Mesodermal cell (in vitro differentiated cells): ENCODE measurements at regions not wholly inside any gene's neighbourhood (a gene's known extent, or its start where the extent isn't known, plus 50 kb on each side); places are given as distances from the start of the nearest gene placed in this dataset.

ENCODE experiments used
- H3K27ac ChIP-seq: 2 replicates; pipeline ENCODE4 v1.7.0; 2013; ENCODE audit warnings: mild to moderate bottlenecking, low read depth, low read length, moderate library complexity; ENCODE audit not compliant: severe bottlenecking
- H3K36me3 ChIP-seq: 2 replicates; pipeline ENCODE4 v1.7.1; 2013; ENCODE audit warnings: mild to moderate bottlenecking, low read length, moderate library complexity; ENCODE audit not compliant: control insufficient read depth, insufficient read depth
- H3K4me1 ChIP-seq: one replicate; pipeline ENCODE4 v1.7.1; 2013; ENCODE audit warnings: mild to moderate bottlenecking, low read length; ENCODE audit not compliant: insufficient read depth, control insufficient read depth, poor library complexity, severe bottlenecking
- H3K4me3 ChIP-seq: 2 replicates; pipeline ENCODE4 v1.7.0; 2013; ENCODE audit warnings: low read length, control low read depth, mild to moderate bottlenecking; ENCODE audit not compliant: insufficient read depth, poor library complexity, severe bottlenecking; ENCODE audit errors: extremely low read depth
- H3K9me3 ChIP-seq: 2 replicates; pipeline ENCODE4 v1.7.1; 2013; ENCODE audit warnings: mild to moderate bottlenecking, low read length, moderate library complexity; ENCODE audit not compliant: control insufficient read depth
- WGBS, 2 experiments: methylation state at CpG; one replicate each; pipeline ENCODE4 v1.1.5; 2013; ENCODE audit warnings: missing lambda C conversion rate in 2 of 2; ENCODE audit not compliant: insufficient coverage in 2 of 2; 5-methylcytosine and 5-hydroxymethylcytosine counted together

DNA sequence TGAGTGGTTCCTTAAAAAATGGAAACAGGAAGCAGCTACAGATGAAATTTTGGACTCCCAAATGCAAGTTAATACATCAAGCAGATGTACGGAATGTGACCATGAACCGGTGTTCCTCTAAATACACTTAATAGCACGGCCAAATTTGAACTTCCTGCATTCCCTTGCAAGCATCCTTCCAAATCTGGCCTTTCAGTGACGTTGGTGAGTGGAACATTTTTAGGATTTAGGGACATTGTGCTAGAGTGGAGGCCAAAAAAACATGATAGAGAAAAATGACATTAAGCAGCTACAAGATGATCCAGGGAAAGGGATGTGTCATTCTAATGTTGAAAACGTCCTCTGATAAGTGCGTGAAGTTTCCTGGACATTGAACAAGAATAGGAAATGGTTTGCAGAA, 62.1 kb downstream of the CTAGE1 start:
- no peaks in the 10 kb centered on the region for H3K36me3 ChIP-seq
- H3K4me3 ChIP-seq = no peak overlapping the region
- WGBS, 2 experiments = 93 to 97% methylated on average over 3 to 6 of the region's 6 CpGs
- H3K27ac ChIP-seq = no peak overlapping the region
- no peaks in the 10 kb centered on the region for H3K9me3 ChIP-seq
- no peaks in the 10 kb centered on the region for H3K4me1 ChIP-seq

DNA sequence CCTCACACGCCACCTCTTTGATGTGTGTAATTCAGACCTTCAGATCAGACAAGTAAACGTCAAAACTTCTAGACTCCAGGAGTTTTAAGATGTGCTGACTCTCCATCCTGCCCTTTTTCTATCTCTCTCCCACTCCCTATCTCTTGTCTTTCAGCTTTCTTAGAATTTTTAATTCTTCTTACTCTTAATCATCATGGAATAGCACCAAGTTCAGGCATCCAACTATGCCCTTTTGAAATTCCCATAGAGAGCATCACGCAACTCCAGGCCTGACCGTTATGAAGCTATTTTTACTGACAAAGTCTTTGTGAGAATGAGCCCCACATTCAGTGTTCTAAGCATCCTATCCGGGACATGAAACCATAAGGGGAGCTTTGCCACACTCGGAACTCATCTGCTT, 62.6 kb downstream of the CTAGE1 start:
- Histone ChIP-seq H3K4me1 (no peaks in the 10 kb centered on the region), H3K9me3 (no peaks in the 10 kb centered on the region), H3K27ac (no peak overlapping the region), H3K36me3 (no peaks in the 10 kb centered on the region), H3K4me3 (no peak overlapping the region)
- WGBS, 2 experiments = 78 to 92% methylated on average over 6 of the region's 6 CpGs

DNA sequence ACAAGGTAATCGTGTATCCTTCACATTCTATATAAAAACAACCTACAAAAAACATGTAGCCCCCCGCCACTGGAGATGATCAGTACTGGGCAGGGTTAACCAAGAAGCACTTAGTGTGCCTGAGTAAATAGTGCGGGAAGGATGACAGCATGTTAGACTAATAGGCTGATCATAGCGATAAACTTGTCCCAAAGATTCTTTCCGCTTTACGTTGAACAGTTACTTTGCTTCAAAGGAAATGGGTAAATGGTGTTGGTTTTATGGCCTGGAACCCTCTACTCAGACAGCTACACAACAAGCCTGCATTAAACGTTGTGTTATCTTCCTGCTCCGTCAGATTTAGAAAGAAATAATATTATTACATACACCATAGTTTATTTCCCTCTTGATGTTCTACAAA, 67.7 kb downstream of the CTAGE1 start:
- H3K4me3 ChIP-seq = no peak overlapping the region
- 83% methylated on average over 1 of the region's 8 CpGs; no CpG with 5 or more reads in 1 of the 2 experiments for WGBS, 2 experiments
- H3K27ac ChIP-seq = peak overlapping the region; percentile 46
- H3K36me3 ChIP-seq = no peaks in the 10 kb centered on the region
- H3K4me1 ChIP-seq = peaks cover 16% of the 10 kb centered on the region
- no peaks in the 10 kb centered on the region for H3K9me3 ChIP-seq

DNA sequence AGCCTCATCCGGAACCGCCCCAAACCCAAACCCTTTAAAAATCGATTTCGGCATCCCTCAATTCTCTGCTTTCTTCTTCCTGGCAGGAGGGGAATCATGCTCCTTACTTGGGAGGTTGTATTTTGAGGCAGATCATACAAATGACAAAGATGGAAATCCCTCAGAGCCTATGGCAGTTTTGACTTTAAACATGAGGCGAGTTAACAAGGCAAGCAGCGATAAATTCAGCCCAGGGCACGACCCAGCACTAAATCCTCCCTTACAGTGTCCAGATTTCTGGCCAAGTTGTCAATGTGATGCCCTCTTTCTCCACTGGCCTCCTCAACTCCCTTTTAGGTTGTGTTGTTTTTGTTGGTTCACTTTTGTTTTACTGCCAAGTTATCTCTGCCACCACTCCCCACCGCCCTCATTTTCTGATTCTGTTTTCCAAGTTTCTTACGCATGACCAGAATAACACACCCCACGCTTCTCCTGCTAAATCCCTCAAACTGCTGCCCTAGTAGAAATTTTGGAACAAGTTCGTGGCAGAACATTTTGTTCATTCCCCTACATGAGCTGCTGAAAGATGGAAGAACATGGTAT, 68.3 kb downstream of the CTAGE1 start:
- no peaks in the 10 kb centered on the region for H3K36me3 ChIP-seq
- peaks cover 16% of the 10 kb centered on the region for H3K4me1 ChIP-seq
- H3K9me3 ChIP-seq = no peaks in the 10 kb centered on the region
- WGBS, 2 experiments = 32 to 52% methylated on average over 9 to 11 of the region's 11 CpGs
- H3K27ac ChIP-seq = peak overlapping the region; percentile 46
- peak overlapping the region; percentile 37 for H3K4me3 ChIP-seq

DNA sequence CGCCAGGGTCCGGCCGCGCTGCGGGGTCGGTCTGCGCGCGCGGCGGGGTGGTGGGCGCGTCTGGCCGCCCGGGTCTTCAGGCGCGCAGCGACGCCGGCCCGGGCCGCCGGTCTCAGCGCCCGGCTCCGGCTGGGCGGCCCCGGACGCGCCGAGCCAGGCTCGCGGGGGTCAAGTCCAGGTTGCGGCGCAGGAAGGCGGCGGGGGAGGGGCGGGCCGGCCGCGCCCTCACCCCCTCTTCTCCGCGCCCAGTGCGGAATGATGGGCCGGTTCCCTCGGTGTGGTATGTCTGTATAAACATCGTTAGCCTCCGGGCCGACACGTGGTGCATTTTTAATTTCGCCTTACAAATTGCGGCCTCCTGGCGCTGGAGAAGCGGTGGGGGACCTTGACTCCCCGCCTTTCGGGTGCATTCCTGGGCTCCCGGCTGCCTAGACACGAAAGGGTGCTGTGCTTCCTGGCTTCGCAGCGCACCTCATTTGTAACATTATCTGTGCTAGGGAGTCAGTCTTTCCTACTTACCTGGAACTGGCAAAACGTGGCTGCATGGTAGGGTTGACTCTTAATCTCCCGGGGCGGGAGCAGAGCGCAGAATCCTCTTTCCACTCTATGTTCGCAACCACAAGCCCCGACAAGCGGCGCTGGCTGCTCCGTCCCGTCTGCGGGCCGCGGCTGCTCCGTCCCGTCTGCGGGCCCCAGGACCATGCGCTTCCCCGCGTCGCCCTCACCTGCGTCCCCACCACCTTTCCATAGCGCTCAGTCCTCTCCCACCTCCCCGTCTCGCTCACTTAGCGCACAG, 69.0 kb downstream of the CTAGE1 start:
- Histone ChIP-seq H3K36me3 (no peaks in the 10 kb centered on the region), H3K27ac (no peak overlapping the region), H3K9me3 (no peaks in the 10 kb centered on the region), H3K4me1 (peaks cover 16% of the 10 kb centered on the region), H3K4me3 (peak overlapping the region; percentile 37)
- 0 to 1% methylated on average over 31 to 68 of the region's 85 CpGs for WGBS, 2 experiments

DNA sequence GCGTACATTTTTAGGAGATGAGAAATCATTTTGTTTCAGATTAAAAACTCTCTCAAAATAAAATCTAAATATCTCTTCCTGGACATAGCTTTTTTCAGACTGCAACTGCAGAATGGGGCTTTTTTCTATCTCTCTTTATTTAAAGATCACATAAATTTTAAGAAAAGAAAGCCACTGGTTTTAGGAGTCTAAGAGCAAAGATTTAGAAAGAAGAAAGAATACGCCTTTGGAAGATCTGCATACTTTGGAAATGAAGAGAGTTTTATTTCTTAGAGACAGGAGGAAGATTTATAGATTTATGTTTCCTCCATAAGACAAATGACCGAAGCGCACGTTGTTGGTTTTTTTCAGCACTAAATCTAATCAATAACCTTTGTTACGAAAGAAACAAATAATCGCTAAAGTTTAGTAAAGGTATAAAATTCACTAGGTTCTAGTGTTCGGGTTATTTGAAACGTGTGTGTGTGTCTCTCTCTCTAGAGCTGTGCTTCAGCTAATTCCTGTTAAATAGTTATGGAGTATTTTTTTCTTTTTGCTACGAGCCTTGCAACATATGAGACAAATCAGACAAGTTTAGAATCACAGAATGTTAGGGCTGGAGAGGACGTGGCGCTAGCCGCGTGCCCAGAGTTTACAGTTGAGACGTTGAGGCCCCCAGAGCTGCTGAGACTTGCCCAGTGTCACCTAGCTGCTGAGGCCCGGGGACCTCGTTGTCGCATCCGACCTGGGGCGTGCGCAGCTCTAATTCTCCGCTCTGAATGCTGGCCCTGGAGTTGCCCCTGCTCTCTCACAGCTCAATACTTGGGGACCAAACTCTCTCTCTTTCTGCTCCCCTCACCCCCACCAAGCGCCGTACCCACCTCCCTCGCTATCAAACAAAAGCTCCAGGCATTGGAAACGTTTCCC, 69.9 kb downstream of the CTAGE1 start:
- 4 to 13% methylated on average over 15 to 17 of the region's 26 CpGs for WGBS, 2 experiments

DNA sequence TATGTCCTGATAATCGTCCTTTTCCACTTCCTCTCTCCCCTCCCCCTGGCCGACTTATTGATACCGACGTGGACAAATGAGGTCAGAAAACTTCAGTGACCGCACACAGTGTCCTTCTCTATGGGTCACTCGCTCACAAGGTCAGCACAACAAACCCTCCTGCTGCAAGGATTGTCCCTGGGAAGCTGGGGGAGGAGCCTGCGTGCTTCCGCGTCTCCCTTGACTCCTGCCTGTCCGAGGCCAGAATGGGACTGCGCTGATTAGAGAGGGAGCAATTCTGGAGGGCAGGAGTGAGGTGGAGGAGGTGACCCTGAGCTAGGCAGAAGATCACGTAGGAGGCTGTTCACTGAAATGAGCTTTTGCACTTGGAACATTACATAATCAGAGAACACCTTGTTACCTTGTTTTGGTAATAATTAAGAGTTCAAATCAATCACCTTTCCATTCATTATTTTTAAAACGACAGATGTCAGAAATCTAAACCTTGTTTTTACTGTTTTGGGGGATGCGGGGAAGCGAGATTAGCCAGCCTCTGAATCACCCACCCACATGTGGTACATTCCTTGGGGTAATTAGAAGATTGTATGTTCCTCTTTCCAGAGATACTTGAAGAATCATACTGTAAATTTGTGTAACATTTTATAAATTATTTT, 70.6 kb downstream of the CTAGE1 start:
- Histone ChIP-seq H3K9me3 (no peaks in the 10 kb centered on the region), H3K36me3 (no peaks in the 10 kb centered on the region), H3K4me1 (peaks cover 16% of the 10 kb centered on the region), H3K27ac (peak overlapping the region; percentile 54), H3K4me3 (no peak overlapping the region)
- WGBS, 2 experiments = 3 to 6% methylated on average over 11 of the region's 15 CpGs

More for the DNA sequence above, 69.9 kb downstream of the CTAGE1 start:
- H3K9me3 ChIP-seq = no peaks in the 10 kb centered on the region
- H3K4me3 ChIP-seq = peak overlapping the region; percentile 37
- no peaks in the 10 kb centered on the region for H3K36me3 ChIP-seq
- peaks cover 16% of the 10 kb centered on the region for H3K4me1 ChIP-seq
- H3K27ac ChIP-seq = no peak overlapping the region

DNA sequence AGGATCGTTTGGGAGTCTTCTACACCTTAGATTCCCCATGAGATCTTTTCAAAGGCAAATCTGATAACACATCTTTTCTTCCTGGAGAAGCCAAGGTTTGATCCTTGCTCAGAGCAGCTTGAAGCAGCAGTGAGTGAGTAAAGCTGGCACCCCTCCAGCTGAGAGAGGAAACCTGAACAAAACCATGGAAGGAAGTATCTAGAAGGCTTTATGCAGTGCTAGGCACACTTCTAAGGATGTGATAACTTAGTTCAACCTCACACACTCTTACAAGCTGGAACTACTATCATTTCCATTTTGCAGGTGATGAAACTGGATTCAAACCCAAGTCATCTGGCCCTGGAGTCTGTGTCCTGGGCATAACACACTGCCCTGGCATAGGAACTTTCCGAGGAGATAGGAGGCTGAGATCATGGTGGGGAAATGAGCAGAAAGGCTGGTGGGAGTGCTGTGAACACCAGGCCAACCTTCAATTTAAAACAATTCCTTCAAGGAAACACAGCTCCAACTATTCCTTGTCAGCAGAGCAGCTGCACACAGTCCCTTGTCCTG, 71.2 kb downstream of the CTAGE1 start:
- H3K27ac ChIP-seq = peak overlapping the region; percentile 54

DNA sequence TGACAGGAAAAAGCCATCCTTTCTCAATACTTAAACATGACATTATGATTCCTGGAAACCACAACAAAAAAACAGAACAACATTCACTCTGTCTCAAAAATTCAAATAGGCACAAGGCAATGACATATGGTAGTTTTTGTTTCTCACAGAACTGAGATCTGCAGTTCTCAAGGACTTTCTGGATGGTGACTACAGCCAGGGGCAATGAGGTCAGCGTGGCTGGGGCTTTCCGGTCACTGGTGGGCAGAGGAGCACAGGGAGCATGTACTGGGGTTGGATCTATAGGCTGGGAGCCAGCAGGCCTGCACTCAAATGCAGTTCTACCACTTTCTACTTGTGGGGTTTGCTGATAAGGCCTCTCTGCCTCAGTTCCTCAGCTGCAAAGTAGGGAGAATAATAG, 72.0 kb downstream of the CTAGE1 start:
- no peak overlapping the region for H3K27ac ChIP-seq

More for the DNA sequence above, 71.2 kb downstream of the CTAGE1 start:
- no CpG with 5 or more reads among the region's 2 CpGs for WGBS, 2 experiments
- Histone ChIP-seq H3K4me3 (no peak overlapping the region), H3K36me3 (no peaks in the 10 kb centered on the region), H3K4me1 (peaks cover 16% of the 10 kb centered on the region), H3K9me3 (no peaks in the 10 kb centered on the region)

More for the DNA sequence above, 72.0 kb downstream of the CTAGE1 start:
- Histone ChIP-seq H3K36me3 (no peaks in the 10 kb centered on the region), H3K4me1 (peaks cover 16% of the 10 kb centered on the region), H3K9me3 (no peaks in the 10 kb centered on the region), H3K4me3 (no peak overlapping the region)
- 83 to 100% methylated on average over 1 to 2 of the region's 2 CpGs for WGBS, 2 experiments
